ENCODE measurements at regions not wholly inside any gene's neighbourhood (a gene's known extent, or its start where the extent isn't known, plus 50 kb on each side); places are given as distances from the start of the nearest gene placed in this dataset.

DNA sequence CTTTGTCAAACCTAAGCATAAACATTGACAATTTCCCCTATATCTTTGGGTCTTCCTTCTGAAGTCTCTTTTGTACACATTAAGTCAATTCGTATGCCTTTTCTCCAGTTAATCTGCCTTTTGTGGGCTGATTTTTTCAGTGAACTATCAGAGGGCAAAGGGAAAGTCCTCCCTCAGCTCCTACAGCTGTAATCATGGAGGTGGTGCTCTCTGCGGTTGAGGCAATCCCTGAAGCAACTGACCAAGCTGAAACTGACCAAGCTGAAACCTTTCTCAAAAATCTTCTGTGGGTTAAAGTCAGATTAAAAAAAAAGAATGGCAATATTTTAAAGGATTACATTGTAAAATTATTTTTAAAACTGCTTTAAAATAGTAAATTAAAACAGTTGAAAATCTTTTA, 105.8 kb upstream of the DNAJC10 start:
- Histone ChIP-seq H3K27ac (ENCODE audit: insufficient read depth, low read depth, low read length, poor library complexity, severe bottlenecking) (no peak overlapping the region), H3K9me3 (ENCODE audit: control insufficient read depth, low read length) (no peaks in the 10 kb centered on the region), H3K4me1 (ENCODE audit: control insufficient read depth, insufficient read depth, low read length) (no peaks in the 10 kb centered on the region), H3K4me3 (ENCODE audit: insufficient read depth, low read depth, low read length) (no peak overlapping the region), H3K36me3 (ENCODE audit: control insufficient read depth, insufficient read depth, low read length) (no peaks in the 10 kb centered on the region), H3K27me3 (ENCODE audit: control insufficient read depth, insufficient read depth, low read length, poor library complexity, severe bottlenecking) (no peaks in the 10 kb centered on the region)
- WGBS, 2 experiments: 86 to 89% methylated on average over 2 of the region's 2 CpGs

DNA sequence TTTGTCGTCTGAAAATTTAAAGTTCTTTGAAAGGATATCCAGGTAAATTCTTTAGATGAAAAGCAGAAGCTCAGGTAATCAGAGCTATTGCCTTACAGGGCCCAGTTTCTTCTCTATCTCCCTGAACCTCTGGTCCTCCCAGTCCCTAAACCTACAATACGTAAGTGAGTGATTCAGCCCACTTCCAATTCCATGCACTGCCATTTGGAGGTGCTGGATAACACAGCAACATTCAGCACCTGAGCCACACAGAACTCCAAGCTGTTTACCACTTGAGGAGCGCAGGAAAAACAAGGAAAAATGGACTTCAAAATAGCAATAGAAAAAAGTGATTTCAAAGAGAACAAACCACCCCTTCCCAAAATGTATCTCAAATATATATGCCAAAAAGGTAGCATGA, 105.0 kb upstream of the DNAJC10 start:
- WGBS, 2 experiments: 93 to 100% methylated on average over 2 to 3 of the region's 3 CpGs
- Histone ChIP-seq H3K27me3 (ENCODE audit: control insufficient read depth, insufficient read depth, low read length, poor library complexity, severe bottlenecking) (no peaks in the 10 kb centered on the region), H3K27ac (ENCODE audit: insufficient read depth, low read depth, low read length, poor library complexity, severe bottlenecking) (no peak overlapping the region), H3K36me3 (ENCODE audit: control insufficient read depth, insufficient read depth, low read length) (no peaks in the 10 kb centered on the region), H3K4me3 (ENCODE audit: insufficient read depth, low read depth, low read length) (no peak overlapping the region), H3K4me1 (ENCODE audit: control insufficient read depth, insufficient read depth, low read length) (no peaks in the 10 kb centered on the region), H3K9me3 (ENCODE audit: control insufficient read depth, low read length) (no peaks in the 10 kb centered on the region)

GRCh38 chr2:182615036-182615435, 101.0 kb upstream of the DNAJC10 start:
- Histone ChIP-seq H3K4me1 (ENCODE audit: control insufficient read depth, insufficient read depth, low read length) (no peaks in the 10 kb centered on the region), H3K9me3 (ENCODE audit: control insufficient read depth, low read length) (no peaks in the 10 kb centered on the region), H3K4me3 (ENCODE audit: insufficient read depth, low read depth, low read length) (no peak overlapping the region), H3K27me3 (ENCODE audit: control insufficient read depth, insufficient read depth, low read length, poor library complexity, severe bottlenecking) (no peaks in the 10 kb centered on the region), H3K36me3 (ENCODE audit: control insufficient read depth, insufficient read depth, low read length) (no peaks in the 10 kb centered on the region), H3K27ac (ENCODE audit: insufficient read depth, low read depth, low read length, poor library complexity, severe bottlenecking) (no peak overlapping the region)

GRCh38 chr2:182616471-182617393, 99.3 kb upstream of the DNAJC10 start:
- Histone ChIP-seq H3K4me1 (ENCODE audit: control insufficient read depth, insufficient read depth, low read length) (peaks cover 8% of the 10 kb centered on the region), H3K27ac (ENCODE audit: insufficient read depth, low read depth, low read length, poor library complexity, severe bottlenecking) (no peak overlapping the region), H3K27me3 (ENCODE audit: control insufficient read depth, insufficient read depth, low read length, poor library complexity, severe bottlenecking) (no peaks in the 10 kb centered on the region), H3K36me3 (ENCODE audit: control insufficient read depth, insufficient read depth, low read length) (no peaks in the 10 kb centered on the region), H3K4me3 (ENCODE audit: insufficient read depth, low read depth, low read length) (no peak overlapping the region), H3K9me3 (ENCODE audit: control insufficient read depth, low read length) (no peaks in the 10 kb centered on the region)
- WGBS, 2 experiments: 94 to 95% methylated on average over 3 of the region's 3 CpGs

GRCh38 chr2:182618672-182619079, 97.4 kb upstream of the DNAJC10 start:
- Histone ChIP-seq H3K9me3 (ENCODE audit: control insufficient read depth, low read length) (no peaks in the 10 kb centered on the region), H3K36me3 (ENCODE audit: control insufficient read depth, insufficient read depth, low read length) (no peaks in the 10 kb centered on the region), H3K27ac (ENCODE audit: insufficient read depth, low read depth, low read length, poor library complexity, severe bottlenecking) (no peak overlapping the region), H3K4me1 (ENCODE audit: control insufficient read depth, insufficient read depth, low read length) (peaks cover 8% of the 10 kb centered on the region), H3K4me3 (ENCODE audit: insufficient read depth, low read depth, low read length) (no peak overlapping the region), H3K27me3 (ENCODE audit: control insufficient read depth, insufficient read depth, low read length, poor library complexity, severe bottlenecking) (no peaks in the 10 kb centered on the region)
- WGBS, 2 experiments: 90 to 93% methylated on average over 4 to 6 of the region's 6 CpGs

- Histone ChIP-seq H3K9me3 (ENCODE audit: control insufficient read depth, low read length) (no peaks in the 10 kb centered on the region), H3K27ac (ENCODE audit: insufficient read depth, low read depth, low read length, poor library complexity, severe bottlenecking) (no peak overlapping the region), H3K36me3 (ENCODE audit: control insufficient read depth, insufficient read depth, low read length) (no peaks in the 10 kb centered on the region), H3K4me3 (ENCODE audit: insufficient read depth, low read depth, low read length) (no peak overlapping the region), H3K27me3 (ENCODE audit: control insufficient read depth, insufficient read depth, low read length, poor library complexity, severe bottlenecking) (no peaks in the 10 kb centered on the region), H3K4me1 (ENCODE audit: control insufficient read depth, insufficient read depth, low read length) (peaks cover 8% of the 10 kb centered on the region)
- 91 to 92% methylated on average over 2 of the region's 2 CpGs for WGBS, 2 experiments
Measured at GRCh38 chr2:182619276-182619675, 96.8 kb upstream of the DNAJC10 start.

- H3K27ac ChIP-seq (ENCODE audit: insufficient read depth, low read depth, low read length, poor library complexity, severe bottlenecking): no peak overlapping the region
- H3K4me3 ChIP-seq (ENCODE audit: insufficient read depth, low read depth, low read length): no peak overlapping the region
- peaks cover 8% of the 10 kb centered on the region for H3K4me1 ChIP-seq (ENCODE audit: control insufficient read depth, insufficient read depth, low read length)
- H3K36me3 ChIP-seq (ENCODE audit: control insufficient read depth, insufficient read depth, low read length): no peaks in the 10 kb centered on the region
- no peaks in the 10 kb centered on the region for H3K9me3 ChIP-seq (ENCODE audit: control insufficient read depth, low read length)
- H3K27me3 ChIP-seq (ENCODE audit: control insufficient read depth, insufficient read depth, low read length, poor library complexity, severe bottlenecking): no peaks in the 10 kb centered on the region
- WGBS, 2 experiments: 44% methylated on average over 1 of the region's 1 CpG; no CpG with 5 or more reads in 1 of the 2 experiments
Measured at GRCh38 chr2:182621191-182621590, 94.9 kb upstream of the DNAJC10 start.

GRCh38 chr2:182621810-182622209, 94.2 kb upstream of the DNAJC10 start:
- H3K4me3 ChIP-seq (ENCODE audit: insufficient read depth, low read depth, low read length): no peak overlapping the region
- H3K27me3 ChIP-seq (ENCODE audit: control insufficient read depth, insufficient read depth, low read length, poor library complexity, severe bottlenecking): no peaks in the 10 kb centered on the region

GRCh38 chr2:182622231-182622630, 93.8 kb upstream of the DNAJC10 start:
- H3K27ac ChIP-seq (ENCODE audit: insufficient read depth, low read depth, low read length, poor library complexity, severe bottlenecking): no peak overlapping the region
- peaks cover 8% of the 10 kb centered on the region for H3K4me1 ChIP-seq (ENCODE audit: control insufficient read depth, insufficient read depth, low read length)
- no peaks in the 10 kb centered on the region for H3K9me3 ChIP-seq (ENCODE audit: control insufficient read depth, low read length)
- H3K4me3 ChIP-seq (ENCODE audit: insufficient read depth, low read depth, low read length): no peak overlapping the region
- 89 to 96% methylated on average over 1 to 2 of the region's 2 CpGs for WGBS, 2 experiments
- no peaks in the 10 kb centered on the region for H3K36me3 ChIP-seq (ENCODE audit: control insufficient read depth, insufficient read depth, low read length)
- no peaks in the 10 kb centered on the region for H3K27me3 ChIP-seq (ENCODE audit: control insufficient read depth, insufficient read depth, low read length, poor library complexity, severe bottlenecking)

More at GRCh38 chr2:182621810-182622209, 94.2 kb upstream of the DNAJC10 start:
- Histone ChIP-seq H3K9me3 (ENCODE audit: control insufficient read depth, low read length) (no peaks in the 10 kb centered on the region), H3K36me3 (ENCODE audit: control insufficient read depth, insufficient read depth, low read length) (no peaks in the 10 kb centered on the region), H3K27ac (ENCODE audit: insufficient read depth, low read depth, low read length, poor library complexity, severe bottlenecking) (no peak overlapping the region), H3K4me1 (ENCODE audit: control insufficient read depth, insufficient read depth, low read length) (peaks cover 8% of the 10 kb centered on the region)

DNA sequence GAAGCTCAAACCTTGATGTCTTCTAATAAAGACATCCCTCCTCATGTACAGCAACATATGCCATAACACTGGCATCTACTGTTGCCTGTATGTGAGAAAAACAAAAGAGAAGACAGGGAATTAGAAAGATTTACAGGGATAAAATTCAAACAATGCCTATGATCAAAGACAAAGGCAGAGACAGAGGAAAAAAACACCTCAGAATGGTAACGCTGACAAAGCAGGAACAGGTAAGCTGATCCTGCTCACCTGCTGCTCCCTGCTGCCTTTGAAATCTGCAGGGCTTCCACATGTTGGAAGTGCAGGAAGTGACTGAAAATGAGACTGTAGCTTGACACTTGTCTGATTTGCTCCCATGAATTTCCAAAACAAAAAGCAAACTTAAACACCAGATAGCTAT, 90.2 kb upstream of the DNAJC10 start:
- peaks cover 6% of the 10 kb centered on the region for H3K4me1 ChIP-seq (ENCODE audit: control insufficient read depth, insufficient read depth, low read length)
- no peak overlapping the region for H3K4me3 ChIP-seq (ENCODE audit: insufficient read depth, low read depth, low read length)
- no peaks in the 10 kb centered on the region for H3K36me3 ChIP-seq (ENCODE audit: control insufficient read depth, insufficient read depth, low read length)
- 37 to 40% methylated on average over 1 of the region's 1 CpG for WGBS, 2 experiments
- H3K27ac ChIP-seq (ENCODE audit: insufficient read depth, low read depth, low read length, poor library complexity, severe bottlenecking): no peak overlapping the region
- H3K27me3 ChIP-seq (ENCODE audit: control insufficient read depth, insufficient read depth, low read length, poor library complexity, severe bottlenecking): no peaks in the 10 kb centered on the region
- H3K9me3 ChIP-seq (ENCODE audit: control insufficient read depth, low read length): no peaks in the 10 kb centered on the region

All from ectodermal cell (in vitro differentiated cells).